LNCaP clone FGC (cell line): ENCODE measurements at regions not wholly inside any gene's neighbourhood (a gene's known extent, or its start where the extent isn't known, plus 50 kb on each side); places are given as distances from the start of the nearest gene placed in this dataset.
A peak's percentile ranks its signal among the peaks of the same experiment; 100 is the strongest.

ENCODE experiments used
- DNase-seq: peaks from one replicate; pipeline ENCODE4 v3.0.0-alpha.2; 2011; ENCODE audit warnings: low read depth
- H3K4me3 ChIP-seq: 2 replicates; pipeline ENCODE4 v1.5.1; 2011; ENCODE audit warnings: mild to moderate bottlenecking, low read depth, low read length, control low read depth
- TF ChIP-seq, protein P1 (sequence below): IDR thresholded peaks from 2 replicates; pipeline ENCODE4 v1.5.1; 2012; ENCODE audit warnings: mild to moderate bottlenecking; ENCODE audit not compliant: control insufficient read depth, insufficient read depth; ENCODE audit errors: extremely low read depth

DNA sequence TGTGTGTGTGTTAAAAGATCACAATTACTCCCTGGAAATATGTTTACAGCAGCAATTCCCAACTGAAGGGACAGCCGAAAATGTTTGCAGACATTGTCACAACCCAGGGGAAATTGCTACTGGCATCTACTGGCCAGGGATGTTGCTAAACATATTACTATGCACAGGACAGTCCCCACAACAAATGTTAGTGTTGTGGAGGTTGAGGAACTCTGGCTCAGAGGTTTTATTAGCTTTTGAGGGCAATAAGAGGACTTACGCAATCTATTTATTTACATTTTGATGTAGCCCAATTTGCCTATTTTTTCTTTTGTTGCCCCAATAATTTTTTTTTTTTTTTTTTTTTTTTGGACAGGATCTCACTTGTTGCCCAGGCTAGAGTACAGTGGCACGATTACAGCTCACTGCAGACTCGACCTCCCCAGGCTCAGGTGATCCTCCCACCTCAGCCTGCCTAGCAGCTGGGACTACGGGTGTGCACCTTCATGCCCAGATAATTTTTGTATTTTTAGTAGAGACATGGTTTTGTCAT is 154.1 kb downstream of the RPS12 start:
- no peak for DNase-seq
- no peak overlapping the region for H3K4me3 ChIP-seq
- TF ChIP-seq, protein P1, sequence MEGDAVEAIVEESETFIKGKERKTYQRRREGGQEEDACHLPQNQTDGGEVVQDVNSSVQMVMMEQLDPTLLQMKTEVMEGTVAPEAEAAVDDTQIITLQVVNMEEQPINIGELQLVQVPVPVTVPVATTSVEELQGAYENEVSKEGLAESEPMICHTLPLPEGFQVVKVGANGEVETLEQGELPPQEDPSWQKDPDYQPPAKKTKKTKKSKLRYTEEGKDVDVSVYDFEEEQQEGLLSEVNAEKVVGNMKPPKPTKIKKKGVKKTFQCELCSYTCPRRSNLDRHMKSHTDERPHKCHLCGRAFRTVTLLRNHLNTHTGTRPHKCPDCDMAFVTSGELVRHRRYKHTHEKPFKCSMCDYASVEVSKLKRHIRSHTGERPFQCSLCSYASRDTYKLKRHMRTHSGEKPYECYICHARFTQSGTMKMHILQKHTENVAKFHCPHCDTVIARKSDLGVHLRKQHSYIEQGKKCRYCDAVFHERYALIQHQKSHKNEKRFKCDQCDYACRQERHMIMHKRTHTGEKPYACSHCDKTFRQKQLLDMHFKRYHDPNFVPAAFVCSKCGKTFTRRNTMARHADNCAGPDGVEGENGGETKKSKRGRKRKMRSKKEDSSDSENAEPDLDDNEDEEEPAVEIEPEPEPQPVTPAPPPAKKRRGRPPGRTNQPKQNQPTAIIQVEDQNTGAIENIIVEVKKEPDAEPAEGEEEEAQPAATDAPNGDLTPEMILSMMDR, result peak; percentile 18; the same call in 1 of the 2 replicates

DNA sequence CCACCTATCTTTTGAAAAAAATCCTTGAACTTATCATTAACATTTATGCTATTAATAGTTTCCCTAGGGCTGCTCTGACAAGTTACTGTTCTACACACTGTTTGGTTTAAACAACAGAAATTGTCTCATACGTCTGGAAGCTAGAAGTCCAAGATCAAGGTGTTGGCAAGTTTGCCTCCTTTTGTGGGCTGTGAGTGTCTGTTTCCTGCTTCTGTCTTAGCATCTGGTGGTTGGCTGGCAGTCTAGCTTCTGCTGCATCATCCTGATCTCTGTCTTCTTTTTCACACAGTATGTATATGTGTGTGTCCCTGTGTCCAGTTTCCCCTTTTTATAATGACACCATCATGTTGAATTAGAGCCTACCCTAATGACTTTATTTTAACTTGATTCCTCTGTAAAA is 154.8 kb downstream of the RPS12 start:
- no peak overlapping the region for H3K4me3 ChIP-seq
- TF ChIP-seq, protein P1, result no peak
- DNase-seq, result no peak

DNA sequence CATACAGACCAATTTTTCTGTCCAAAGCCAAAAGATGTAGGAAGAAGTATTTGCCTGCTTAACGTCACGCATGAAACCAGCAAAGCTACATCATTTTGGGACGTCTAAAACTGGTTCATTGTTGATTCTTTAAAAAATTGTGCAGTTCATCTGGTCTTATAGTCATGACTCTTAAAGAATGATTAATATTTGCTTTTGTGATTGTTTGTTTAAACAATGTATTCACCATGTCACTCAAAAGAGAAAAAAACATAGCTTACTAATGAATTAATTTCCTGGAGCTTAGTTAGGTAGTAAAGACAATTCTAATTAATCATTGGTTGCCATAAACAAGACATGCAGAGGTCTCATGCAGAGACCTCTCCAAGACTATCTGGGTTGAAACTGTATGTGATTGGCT is 157.3 kb downstream of the RPS12 start:
- H3K4me3 ChIP-seq, result no peak overlapping the region
- TF ChIP-seq, protein P1, result no peak
- DNase-seq, result no peak

DNA sequence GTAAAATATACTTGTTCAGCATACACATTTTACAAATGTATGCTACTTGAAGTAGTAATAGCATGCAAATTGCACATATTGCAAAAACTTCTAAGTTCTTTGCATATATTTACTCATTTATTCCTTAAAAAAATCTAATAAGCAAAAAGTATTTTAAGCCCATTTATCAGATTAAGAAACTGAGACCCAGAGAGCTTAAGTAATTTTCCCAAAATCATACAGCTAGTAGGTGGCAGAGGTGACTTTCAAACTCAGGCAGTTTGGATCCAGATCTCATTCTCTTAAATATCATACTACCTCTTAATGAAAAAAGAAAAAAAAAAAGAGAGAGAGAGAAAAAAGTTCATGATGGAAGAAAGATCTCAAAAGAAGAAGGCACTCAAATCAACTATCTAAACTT is 157.9 kb downstream of the RPS12 start:
- TF ChIP-seq, protein P1, result no peak

DNA sequence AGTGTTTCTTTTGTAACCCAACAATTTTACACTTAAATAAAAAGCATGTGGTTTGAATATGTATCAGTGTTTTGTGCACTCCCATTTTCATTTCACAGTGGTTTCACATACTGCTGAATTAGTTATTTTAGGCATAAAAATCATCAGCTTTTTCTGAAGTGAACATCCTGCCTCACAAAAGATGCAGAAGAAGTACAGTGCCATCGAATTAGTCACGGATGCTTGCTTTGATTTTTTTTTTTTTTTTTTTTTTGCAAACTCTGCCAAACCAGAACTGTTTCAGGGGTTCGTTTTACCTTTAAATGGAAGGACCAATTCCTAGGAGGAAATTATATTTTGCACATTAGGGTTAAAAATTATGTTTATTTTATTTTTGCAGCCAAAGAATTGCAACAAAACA is 158.6 kb downstream of the RPS12 start:
- DNase-seq, result no peak
- H3K4me3 ChIP-seq, result no peak overlapping the region
- TF ChIP-seq, protein P1, result no peak

More for the DNA sequence above, 157.9 kb downstream of the RPS12 start:
- H3K4me3 ChIP-seq, result no peak overlapping the region
- DNase-seq, result no peak

DNA sequence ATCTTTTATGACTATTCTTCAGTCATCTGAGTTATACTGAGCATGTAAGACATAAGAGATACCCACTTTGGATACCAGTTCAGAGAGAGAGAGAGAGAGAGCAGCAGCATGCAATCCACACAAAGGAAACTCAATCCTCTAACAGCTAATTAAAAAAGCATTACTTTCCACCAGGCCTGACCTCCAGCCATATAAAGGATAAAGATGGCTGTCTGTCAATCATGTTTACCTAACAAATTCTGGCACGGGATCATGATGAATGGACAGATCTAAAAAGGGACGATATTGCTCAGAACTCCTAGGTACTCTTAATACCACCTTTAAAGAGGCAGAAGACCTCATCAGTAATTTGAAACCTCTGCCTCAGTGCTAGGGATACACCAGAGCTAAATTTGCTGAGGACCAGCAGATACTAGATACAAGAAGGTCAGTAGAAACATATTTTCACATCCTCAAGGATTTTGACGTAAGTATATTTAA is 159.2 kb downstream of the RPS12 start:
- H3K4me3 ChIP-seq, result no peak overlapping the region
- DNase-seq, result no peak
- TF ChIP-seq, protein P1, result no peak

DNA sequence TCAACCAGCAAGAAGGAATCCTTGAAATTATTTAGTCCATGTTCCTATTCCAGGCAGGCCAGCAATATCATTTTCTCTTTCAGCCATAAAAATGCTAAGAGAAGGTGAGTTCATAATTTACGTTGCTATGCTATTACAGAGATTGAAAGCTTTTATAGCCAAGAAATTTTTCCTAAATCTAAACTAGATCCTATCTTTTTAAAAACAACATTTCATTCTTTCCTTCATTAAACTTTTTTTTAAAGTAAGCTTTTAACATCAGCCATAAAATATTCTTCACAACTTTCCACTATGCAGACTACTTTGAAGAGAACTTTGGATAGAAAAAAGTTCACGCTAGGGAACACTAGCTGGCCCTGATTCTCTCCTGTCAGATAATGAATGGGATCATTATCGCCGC is 159.8 kb downstream of the RPS12 start:
- DNase-seq, result no peak
- TF ChIP-seq, protein P1, result no peak
- no peak overlapping the region for H3K4me3 ChIP-seq
